Skeletal muscle tissue (tissue), 3 donors: ENCODE measurements at regions not wholly inside any gene's neighbourhood (a gene's known extent, or its start where the extent isn't known, plus 50 kb on each side); places are given as distances from the start of the nearest gene placed in this dataset.

Experiments used
- H3K27ac ChIP-seq: one replicate; pipeline ENCODE4 v1.7.0; 2013; ENCODE audit warnings: mild to moderate bottlenecking, low read depth, low read length, inconsistent platforms
- H3K27me3 ChIP-seq, 3 donors: one replicate each; pipeline ENCODE4 v1.7.0; 2013; ENCODE audit warnings: low read length in 3 of 3; ENCODE audit not compliant: control insufficient read depth in 3 of 3, insufficient read depth in 3 of 3
- H3K36me3 ChIP-seq, 3 donors: one replicate each; pipeline ENCODE4 v1.7.0; 2013; ENCODE audit warnings: low read length in 3 of 3; ENCODE audit not compliant: control insufficient read depth in 3 of 3, insufficient read depth in 3 of 3
- H3K4me1 ChIP-seq, 3 donors: one replicate each; pipeline ENCODE4 v1.7.0; 2013; ENCODE audit warnings: low read length in 3 of 3, mild to moderate bottlenecking in 3 of 3; ENCODE audit not compliant: control insufficient read depth in 3 of 3, insufficient read depth in 3 of 3
- H3K4me3 ChIP-seq, 3 donors: one replicate each; pipeline ENCODE4 v1.7.0; 2013; ENCODE audit warnings: low read length in 3 of 3
- H3K9ac ChIP-seq, 3 donors: one replicate each; pipeline ENCODE4 v1.7.0; 2013; ENCODE audit warnings: low read length in 3 of 3, mild to moderate bottlenecking in 3 of 3, moderate library complexity in 2 of 3, low read depth in 1 of 3
- H3K9me3 ChIP-seq, 3 donors: one replicate each; pipeline ENCODE4 v1.7.0; 2013; ENCODE audit warnings: low read length in 3 of 3; ENCODE audit not compliant: control insufficient read depth in 3 of 3
- donor health status: Osteomylitis.

DNA sequence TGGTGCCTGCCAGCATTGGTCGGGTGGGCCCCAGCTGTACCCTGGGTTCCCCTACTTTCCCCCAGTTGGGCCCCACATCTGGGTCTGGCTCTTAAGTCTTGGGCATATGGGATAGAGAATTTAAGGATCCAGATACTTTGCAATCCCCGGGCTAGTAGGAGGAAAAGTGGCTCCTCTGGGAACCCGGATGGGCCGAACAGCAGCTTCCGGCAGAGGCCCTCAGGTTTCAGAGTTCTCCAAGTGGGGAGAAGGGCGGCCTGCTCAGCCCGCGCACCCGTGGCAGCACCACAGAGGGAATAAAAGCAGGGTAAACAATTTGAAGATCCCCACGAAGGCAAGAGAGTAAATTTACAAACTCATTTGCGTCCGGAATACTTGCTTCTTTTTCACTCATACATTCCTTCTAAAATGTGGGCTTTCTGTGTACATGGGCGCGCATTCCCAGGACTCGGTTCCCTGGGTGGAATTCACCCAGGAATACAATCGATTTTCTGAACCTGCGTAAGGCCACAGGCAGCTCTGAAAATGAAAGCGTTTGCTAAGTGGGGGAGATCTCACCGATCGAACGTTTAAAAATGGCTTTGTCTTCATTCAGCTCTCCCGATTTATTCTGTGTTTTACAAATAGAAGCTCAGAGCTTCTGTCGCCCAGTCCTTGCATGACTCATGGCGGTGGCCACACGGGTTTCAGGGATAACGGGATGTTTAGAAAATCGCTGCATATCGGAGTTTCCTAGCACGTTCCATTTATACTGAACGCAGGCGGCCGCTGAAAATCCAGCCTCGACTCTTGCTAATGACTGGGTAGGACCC is 74.0 kb upstream of the POLG start:
- Histone ChIP-seq H3K27me3 (peaks cover 98 to 99% (median 99%) of the 10 kb centered on the region in 3 donors), H3K36me3 (no peaks in the 10 kb centered on the region), H3K9ac (no peak overlapping the region), H3K9me3 (no peaks in the 10 kb centered on the region), H3K27ac (no peak overlapping the region), H3K4me1 (peaks cover 25 to 37% (median 26%) of the 10 kb centered on the region in 3 donors), H3K4me3 (peak overlapping the region; percentile 30 to 59 (median 45))

DNA sequence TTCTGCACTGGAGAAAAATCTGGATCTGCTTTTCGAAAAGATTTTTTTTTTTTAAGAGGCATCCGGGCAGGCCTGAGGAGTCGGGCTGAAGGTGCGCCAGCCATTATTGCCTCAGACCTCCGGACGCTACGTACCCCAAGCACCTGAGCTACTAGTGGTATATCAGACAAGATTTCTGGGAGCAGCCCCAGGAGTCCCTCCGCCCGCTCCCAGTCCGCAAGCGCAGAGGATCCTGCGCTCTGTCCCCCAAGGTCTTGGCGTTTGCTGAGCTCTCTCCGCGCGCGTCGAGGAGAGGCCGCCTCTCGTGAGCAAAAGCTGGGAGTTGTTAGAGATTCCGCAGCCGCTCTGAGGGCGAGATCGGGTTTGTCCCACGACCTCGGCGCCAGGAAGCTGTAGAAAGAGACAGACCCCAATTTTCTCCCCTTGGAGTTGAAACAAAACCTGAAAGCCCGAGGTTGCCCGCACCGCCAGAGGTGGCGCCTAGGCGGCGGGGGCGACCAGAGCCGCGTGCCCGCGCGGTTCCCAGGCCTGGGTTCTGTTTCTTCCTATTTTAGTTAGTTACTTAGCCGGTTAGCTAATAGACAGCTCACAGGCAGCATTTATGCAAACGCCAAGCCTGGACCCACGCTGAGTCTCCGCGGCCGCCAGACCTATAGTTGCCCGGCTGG is 72.5 kb upstream of the POLG start:
- peaks cover 25 to 37% (median 26%) of the 10 kb centered on the region in 3 donors for H3K4me1 ChIP-seq
- no peak overlapping the region for H3K4me3 ChIP-seq
- no peaks in the 10 kb centered on the region for H3K36me3 ChIP-seq

DNA sequence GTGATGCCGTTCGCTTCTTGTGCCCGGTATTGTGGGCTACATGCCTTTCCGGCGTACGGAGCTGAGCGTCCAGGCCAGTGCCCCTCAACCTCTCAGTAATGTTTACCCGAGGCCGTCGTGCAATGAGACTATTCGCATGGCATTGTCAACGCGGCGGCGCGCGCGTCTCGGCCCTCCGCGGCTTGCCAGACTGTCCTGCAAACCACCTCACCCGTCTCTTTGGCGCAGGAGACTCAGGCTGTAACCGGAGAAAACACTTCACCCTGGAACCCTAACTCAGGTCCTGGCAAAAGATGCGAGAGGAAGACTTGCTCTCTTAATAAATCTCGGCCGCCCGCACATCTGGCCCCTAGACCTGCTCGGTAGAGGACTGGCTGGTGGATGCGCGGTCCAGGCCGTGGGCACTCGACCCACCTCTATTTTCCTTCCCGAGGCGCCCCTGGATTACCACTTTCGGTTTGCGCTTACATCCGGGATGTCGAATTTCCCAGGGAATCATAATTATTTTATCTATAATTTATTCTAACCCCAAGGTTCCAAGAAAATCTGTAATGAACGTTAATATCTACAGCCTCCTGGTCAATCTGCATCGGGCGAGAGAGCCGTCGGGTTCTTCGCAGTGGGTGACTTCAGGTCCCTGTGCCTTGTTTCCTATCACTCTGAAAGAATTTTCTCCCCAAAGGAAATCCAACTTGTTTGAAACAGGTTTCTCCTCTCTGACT is 71.8 kb upstream of the POLG start:
- Histone ChIP-seq H3K4me3 (peak overlapping the region in 1 of 3 donors; percentile 6), H3K4me1 (peaks cover 25 to 34% (median 26%) of the 10 kb centered on the region in 3 donors), H3K9ac (no peak overlapping the region), H3K27me3 (peaks cover 92 to 98% (median 97%) of the 10 kb centered on the region in 3 donors), H3K36me3 (no peaks in the 10 kb centered on the region), H3K9me3 (no peaks in the 10 kb centered on the region), H3K27ac (no peak overlapping the region)

More for the DNA sequence above, 72.5 kb upstream of the POLG start:
- no peaks in the 10 kb centered on the region for H3K9me3 ChIP-seq
- no peak overlapping the region for H3K27ac ChIP-seq
- H3K9ac ChIP-seq = no peak overlapping the region
- H3K27me3 ChIP-seq = peaks cover 97 to 99% (median 98%) of the 10 kb centered on the region in 3 donors

DNA sequence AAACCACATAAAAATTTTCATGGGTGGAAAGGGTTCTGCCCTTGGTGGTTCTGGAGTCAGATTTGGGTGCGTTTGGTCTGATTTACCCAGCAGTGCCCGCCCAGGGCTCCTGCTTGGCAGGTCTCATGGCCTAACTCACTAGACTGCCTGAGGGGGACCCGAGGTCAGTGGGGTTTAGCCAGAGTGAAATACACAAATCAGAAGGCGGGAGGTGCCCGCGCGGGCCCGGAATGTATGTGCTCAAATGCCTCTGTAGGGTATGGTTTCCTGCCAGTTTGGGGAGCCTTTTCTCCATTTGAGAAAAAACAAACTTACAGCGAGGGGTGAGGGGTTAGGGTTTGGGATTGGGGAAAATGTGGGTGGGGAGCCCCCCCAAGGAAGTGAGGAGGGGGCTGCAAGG is 70.9 kb upstream of the POLG start:
- no peak overlapping the region for H3K27ac ChIP-seq
- H3K9ac ChIP-seq = no peak overlapping the region
- no peak overlapping the region for H3K4me3 ChIP-seq
- peaks cover 25 to 33% (median 26%) of the 10 kb centered on the region in 3 donors for H3K4me1 ChIP-seq
- no peaks in the 10 kb centered on the region for H3K36me3 ChIP-seq
- peaks cover 92 to 98% (median 98%) of the 10 kb centered on the region in 3 donors for H3K27me3 ChIP-seq
- no peaks in the 10 kb centered on the region for H3K9me3 ChIP-seq

DNA sequence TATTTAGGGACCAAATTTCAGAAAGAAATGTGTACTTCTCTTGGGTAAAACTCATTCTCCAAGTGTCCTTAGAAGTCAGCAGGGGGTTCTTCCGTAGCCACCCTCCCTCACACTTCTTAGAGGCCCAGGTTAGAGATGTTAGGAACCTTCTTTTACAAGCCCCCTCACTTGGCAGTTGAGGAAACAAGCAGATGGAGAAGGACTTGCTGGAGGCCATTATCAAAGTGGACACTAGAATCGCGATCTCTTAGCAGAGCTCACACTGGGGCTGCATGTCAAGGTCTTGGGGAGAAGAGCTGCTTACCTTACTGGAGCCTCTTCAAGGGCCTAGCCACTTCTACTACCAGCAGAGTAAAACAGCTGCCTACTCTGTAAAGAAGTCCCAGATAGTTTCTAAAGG is 69.4 kb upstream of the POLG start:
- Histone ChIP-seq H3K27ac (no peak overlapping the region), H3K9me3 (no peaks in the 10 kb centered on the region), H3K4me3 (no peak overlapping the region), H3K27me3 (peaks cover 90 to 94% (median 93%) of the 10 kb centered on the region in 3 donors), H3K4me1 (peaks cover 24 to 27% (median 26%) of the 10 kb centered on the region in 3 donors), H3K9ac (no peak overlapping the region), H3K36me3 (no peaks in the 10 kb centered on the region)

DNA sequence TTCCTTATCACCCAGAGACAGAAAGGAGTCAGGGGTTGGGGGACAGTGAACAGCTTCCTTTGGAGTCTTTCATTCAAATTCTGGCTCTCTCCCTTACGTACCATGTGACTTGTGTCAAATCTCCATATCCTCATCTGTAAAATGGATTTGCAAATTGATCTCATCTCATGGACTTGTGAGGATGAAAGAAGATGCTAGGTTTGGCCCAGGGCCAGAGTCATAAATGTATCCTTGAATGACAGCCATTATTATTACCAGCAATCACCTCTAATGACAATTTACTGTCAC is 67.8 kb upstream of the POLG start:
- H3K4me1 ChIP-seq = peaks cover 11 to 14% (median 12%) of the 10 kb centered on the region in 3 donors
- H3K27me3 ChIP-seq = peaks cover 90 to 94% (median 93%) of the 10 kb centered on the region in 3 donors
- H3K36me3 ChIP-seq = no peaks in the 10 kb centered on the region
- H3K9ac ChIP-seq = no peak overlapping the region
- H3K9me3 ChIP-seq = no peaks in the 10 kb centered on the region
- no peak overlapping the region for H3K4me3 ChIP-seq
- H3K27ac ChIP-seq = no peak overlapping the region

DNA sequence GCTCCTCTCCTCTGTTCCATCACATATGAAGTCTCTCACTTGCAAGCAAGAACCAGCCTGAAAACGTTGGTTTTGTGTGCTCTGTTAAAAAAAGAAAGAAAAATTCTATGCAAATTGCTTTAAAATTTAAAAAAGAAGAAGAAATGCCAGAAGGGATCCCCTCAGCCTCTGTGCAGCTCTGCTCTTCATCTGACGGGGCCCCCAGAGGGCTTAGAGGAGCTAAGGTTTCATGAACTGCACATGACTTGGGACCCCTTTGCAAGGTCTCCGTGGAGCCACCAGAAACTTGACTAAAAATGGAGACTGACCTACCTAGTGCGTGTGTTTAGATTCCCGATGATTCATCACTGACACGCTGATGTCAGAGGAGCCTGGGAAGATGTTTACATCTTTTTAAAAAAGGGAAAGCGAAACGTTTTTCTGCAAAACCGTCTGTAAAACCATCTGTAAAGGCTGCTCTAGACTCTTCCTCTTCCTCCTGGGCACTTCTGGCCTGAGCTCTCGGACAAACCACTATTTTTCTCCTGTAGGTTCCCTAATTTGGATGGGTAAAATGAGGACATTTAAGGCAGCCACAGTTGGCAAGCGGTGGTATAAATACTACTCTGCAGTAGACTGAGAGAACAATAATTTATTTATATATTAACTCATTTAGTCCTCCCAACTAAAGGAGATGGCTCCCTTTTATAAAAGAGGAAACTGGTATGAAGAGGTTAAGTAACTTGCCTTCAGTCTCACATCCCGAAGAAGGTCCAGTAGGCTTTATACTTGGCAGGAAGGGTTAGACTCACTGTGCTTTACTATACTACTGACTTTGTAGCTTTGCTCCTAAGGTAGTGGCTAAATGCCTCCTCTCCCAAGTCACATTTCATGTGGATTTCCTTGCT is 67.2 kb upstream of the POLG start:
- Histone ChIP-seq H3K36me3 (no peaks in the 10 kb centered on the region), H3K4me1 (peaks cover 6 to 9% (median 8%) of the 10 kb centered on the region in 3 donors), H3K9ac (no peak overlapping the region), H3K27ac (no peak overlapping the region), H3K9me3 (no peaks in the 10 kb centered on the region), H3K4me3 (no peak overlapping the region), H3K27me3 (peaks cover 90 to 94% (median 93%) of the 10 kb centered on the region in 3 donors)

DNA sequence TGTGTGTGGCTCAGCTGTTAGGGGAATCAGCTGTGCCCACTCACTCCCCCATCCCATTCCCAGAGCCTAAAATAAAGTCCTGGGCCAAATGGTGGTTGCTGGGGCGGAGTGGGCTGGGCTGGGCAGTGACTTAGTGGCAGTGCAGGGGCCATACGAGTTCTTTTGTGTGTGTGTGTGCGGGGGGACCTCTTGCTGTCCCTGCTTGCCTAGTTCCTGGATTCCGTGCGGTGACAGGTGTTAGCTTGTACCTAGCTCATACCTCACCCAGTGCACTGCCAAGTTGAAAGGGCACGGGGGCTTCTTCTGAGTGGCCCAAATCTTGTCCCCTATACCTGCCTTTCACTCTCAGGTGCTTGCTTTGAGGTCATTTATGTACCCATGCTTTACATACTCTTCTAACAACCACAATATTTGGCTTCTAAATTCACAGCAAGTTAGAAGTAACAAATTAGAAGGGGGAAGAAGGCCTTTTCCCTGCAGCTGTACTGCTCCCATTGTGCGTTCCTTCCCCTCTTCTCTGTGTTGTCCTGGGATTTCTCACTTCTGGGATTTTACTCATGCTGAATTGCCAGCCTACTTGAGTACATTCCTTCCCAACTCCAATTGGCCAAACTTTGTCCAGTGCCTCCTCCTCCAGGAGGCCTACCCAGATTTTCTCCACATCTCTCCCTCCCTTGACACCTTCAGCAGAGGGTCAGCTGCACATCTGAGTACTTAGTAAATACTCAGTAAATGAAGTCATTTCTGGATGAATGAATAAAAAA is 66.3 kb upstream of the POLG start:
- peaks cover under 1 to 5% (median 3%) of the 10 kb centered on the region in 3 donors for H3K4me1 ChIP-seq
- H3K9ac ChIP-seq = no peak overlapping the region
- H3K4me3 ChIP-seq = no peak overlapping the region
- H3K9me3 ChIP-seq = no peaks in the 10 kb centered on the region
- H3K36me3 ChIP-seq = no peaks in the 10 kb centered on the region
- peaks cover 85 to 90% (median 90%) of the 10 kb centered on the region in 3 donors for H3K27me3 ChIP-seq
- H3K27ac ChIP-seq = no peak overlapping the region
